GM21786 (cell line): ENCODE measurements at regions not wholly inside any gene's neighbourhood (a gene's known extent, or its start where the extent isn't known, plus 50 kb on each side); places are given as distances from the start of the nearest gene placed in this dataset.
"Not testable (repeated sequence)": the region's sequence is repeated elsewhere in the genome, so short reads cannot be mapped to it uniquely, and the experiment has no call there.

ENCODE experiments used
- ATAC-seq: cut with Tn5 transposase; IDR thresholded peaks from one replicate; pipeline ENCODE4 v1.9.1; 2021; ENCODE audit not compliant: unreplicated experiment

DNA sequence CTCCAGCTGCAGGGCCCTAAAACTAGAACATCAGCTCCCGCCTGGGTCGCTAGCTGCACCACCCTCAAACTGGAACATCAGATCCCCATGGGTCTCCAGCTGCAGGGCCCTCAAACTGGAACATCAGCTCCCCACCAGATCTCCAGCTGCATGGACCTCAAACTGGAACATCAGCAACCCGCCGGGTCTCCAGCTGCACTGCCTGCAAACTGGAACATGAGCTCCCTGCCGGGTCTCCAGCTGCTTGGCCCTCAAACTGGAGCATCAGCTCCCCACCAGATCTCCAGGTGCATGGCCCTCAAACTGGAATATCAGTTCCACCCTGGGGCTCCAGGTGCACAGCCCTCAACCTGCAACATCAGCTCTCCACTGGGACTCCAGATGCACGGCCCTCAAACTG, 82.7 kb downstream of the TFRC start:
- ATAC-seq, result not testable (repeated sequence)

DNA sequence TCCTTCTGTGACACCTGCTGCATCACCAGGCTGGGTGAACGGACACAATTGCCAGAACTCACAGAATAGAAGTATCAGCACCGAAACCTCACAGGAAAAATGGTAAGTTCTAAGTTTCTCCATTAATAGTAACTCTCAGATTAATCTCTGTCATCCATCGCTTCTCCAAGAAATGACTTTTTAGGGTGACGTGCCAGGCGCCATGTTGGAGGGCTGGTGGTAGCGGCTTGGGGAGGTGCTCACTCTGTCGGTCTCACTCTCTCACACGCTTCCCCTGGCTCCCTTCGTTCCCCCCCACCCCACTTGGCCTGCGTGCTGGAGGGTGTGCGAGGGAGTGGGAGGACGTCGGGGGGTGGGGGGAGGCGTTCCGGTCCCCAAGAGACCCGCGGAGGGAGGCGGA, 85.6 kb downstream of the TFRC start:
- not testable (repeated sequence) for ATAC-seq

DNA sequence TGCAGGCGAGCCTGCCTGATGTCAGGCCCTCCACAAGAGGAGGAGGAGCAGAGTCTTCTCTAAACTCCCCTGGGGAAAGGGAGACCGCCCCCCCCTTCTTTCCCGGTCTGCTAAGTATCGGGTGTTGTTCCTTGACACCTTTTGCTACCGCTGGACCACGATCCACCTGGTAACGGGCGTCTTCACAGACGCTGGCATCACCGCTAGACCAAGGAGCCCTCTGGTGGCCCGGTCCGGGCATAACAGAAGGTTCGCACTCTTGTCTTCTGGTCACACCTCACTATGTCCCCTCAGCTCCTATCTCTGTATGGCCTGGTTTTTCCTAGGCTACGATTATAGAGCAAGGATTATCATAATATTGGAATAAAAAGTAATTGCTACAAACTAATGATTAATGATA, 86.0 kb upstream of the TNK2 start:
- ATAC-seq, result not testable (repeated sequence)

DNA sequence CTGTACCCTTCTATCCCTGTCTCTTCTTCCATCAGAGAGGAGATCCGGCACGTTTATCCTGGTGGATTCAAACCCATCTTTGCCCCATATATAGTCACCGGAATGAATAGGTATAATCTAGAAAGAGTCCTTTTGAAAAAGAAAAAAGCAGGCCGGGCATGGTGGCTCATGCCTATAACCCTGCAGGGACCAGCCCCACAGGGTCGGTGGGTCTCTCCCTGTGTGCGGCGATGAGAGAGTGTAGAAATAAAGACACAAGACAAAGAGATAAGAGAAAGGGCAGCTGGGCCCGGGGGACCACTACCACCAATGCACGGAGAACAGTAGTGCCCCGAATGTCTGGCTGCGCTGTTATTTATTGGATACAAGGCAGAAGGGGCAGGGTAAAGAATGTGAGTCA, 85.3 kb upstream of the TNK2 start:
- not testable (repeated sequence) for ATAC-seq

DNA sequence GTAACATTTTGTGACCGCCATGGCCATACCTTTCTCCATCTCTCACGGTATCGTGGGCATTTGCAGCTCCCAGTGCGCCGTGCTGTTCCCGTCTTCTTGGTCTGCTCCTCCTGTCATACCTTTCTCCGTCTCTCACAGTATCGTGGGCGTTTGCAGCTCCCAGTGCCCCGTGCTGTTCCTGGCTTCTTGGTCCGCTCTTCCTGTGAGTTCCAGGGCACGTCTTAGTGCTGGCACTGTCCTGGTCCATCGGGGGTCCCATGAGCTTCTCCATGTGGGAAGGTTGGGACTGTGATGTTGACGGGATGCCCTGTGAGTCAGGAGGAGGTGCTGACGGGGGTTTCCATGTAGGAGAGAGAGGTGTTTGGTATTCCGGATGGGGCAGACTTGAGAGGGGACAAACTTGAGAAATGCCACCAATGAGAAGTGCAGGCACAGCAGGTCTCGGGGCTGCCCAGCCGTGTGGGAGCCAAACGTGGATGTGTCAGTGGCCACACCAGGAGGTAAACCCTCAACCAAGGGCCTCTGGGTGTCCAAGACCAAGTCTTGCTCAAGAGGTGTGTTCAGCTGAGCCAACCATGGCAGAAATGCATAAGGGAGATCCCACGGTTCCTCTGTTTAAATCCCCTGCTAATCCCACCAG, 84.7 kb upstream of the TNK2 start:
- ATAC-seq, result not testable (repeated sequence)

DNA sequence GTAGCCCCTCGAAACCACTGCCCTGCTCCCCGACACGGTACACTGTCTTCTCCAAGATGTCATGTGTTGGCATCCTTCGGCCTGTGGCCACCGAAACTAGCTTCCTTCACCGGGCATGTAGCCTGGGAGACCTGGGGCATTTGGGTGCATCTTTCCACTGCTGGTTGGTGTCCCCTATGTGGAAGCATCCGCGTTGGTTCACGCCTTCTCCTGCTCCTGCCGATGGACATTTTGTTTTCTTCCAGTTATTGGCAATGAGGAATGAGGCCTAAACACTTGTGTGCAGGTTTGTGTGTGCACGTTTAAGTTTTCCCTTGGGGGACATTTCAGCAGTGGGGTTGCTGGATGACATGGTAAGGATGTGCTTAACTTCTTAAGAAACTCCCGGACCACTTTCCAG, 83.6 kb upstream of the TNK2 start:
- ATAC-seq, result not testable (repeated sequence)

DNA sequence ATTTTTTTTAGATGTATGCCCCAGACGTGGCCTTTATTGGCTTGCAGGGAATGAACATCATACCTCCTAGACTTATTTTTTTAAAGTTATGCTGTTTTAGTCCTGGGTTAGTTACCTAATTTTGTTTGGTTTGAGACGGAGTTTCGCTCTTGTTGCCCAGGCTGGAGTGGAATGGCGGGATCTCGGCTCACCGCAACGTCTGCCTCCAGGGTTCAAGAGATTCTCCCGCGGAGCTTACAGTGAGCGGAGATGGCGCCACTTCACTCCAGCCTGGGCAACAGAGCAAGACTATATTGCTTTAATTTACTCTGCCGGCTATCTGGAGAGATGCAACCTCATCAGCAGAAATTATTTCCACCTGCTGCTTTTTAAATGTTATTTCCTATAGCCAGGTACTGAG, 82.9 kb upstream of the TNK2 start:
- ATAC-seq, result not testable (repeated sequence)

DNA sequence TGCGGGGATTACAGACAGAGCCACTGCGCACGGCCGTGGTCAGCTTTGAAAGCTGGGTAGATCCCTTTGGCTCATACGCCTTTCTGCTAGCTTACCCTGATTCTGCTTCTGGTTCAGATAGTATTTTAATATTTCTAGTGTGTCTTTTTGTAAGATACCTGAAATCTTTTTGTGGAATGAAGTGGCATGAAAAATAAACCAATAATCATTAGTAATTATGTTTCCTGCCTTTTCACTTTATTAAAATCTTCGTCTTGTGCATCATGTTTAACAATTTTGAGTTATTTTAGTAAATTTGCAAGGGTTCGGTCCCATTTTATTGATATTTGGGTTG, 82.5 kb upstream of the TNK2 start:
- not testable (repeated sequence) for ATAC-seq

DNA sequence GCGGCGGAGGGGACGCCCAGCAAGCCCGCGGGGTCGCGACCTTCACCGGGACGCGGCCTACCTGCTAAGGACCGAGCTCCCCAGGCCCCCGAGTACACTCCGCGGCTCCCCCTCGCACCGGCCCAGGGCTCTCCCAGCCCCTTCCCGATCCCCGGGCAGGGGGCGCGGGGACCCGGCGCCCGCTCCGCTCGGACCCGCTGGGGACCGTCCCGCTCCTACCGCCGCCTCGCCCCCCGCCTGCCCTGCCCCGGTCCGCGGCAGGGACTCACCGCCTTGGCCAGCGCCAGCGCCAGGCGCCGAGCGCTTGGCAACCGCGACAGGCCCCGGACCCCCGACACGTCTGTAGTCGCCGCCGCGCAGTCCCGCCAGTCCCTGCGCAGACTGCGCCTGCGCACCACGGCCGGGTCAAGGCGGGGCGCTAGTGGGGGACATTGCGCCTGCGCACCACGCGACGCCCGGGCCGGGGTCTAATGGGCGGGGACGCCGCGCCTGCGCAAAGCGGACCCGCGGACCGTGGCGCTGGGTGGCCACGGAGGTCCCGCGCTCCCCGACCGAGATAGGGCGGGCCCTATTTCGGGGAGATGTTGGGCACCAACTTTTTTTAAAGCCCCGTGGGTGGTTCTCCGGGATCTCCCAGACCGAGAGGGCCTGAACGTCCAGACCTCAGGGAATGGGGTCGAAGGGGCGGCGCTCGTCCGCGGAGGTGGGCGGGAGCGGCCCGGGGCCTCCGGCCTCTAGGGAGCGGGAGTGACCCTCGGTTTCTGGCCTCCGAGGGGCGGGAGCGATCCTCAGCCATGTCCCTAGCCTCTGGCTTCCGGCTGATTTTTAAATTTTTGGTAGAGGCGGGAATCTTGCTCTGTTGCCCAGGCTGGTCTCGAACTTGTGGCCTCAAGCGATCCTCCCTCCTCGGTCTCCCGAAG, 81.8 kb upstream of the TNK2 start:
- peak; percentile 85 for ATAC-seq

DNA sequence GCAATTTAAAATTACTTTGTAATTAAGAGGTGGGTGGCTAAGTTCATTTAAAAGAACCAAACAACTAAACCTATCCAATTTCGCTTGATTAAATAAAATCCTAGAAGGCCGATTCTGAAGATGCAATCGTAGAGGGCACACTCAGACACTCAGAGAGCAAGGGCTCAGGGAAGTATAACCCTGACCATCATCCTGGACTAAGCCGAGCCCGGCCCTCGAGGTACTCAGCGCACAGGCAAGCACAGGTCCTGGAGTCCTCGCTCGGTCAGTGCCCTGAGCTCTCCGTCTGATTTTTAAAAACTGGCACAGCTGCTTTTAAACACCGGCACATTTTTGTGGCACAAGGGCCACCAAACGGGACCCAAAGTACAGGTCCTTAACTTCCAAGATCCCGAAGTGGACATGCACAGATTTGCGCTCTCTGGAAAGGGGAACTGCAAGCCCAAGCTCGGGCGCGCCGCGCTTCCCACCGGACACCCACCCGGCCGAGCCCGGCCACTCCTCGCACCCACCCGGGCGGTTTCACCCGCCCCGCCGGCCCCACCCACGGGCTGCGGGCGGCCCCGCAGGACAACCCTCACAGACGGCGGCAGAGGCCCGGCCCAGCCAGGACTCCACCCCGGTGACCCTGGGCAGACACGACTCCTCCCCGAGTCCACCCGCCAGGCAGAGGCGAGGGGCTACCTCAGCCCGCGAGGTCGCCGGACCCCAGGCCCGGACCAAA, 81.0 kb upstream of the TNK2 start:
- peak; percentile 40 for ATAC-seq

DNA sequence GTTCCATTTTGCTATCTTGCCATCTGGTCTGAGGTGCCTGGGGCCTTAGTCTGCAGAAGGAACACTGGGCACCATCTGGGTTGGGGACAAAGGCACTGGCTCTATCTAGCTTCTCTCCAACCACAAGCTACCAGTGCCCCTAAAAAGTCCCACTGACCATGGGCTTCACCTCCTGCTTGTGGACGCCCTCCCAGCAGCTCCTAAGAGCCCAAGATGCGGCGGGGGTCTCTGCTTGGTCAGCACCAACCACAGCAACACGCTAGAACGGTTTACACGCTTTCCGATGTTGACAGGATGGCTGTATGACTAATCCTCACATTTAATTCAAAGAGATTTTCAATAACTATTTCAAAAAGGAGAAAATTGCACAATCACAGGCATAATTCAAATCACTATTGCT, 80.4 kb upstream of the TNK2 start:
- ATAC-seq, result not testable (repeated sequence)

DNA sequence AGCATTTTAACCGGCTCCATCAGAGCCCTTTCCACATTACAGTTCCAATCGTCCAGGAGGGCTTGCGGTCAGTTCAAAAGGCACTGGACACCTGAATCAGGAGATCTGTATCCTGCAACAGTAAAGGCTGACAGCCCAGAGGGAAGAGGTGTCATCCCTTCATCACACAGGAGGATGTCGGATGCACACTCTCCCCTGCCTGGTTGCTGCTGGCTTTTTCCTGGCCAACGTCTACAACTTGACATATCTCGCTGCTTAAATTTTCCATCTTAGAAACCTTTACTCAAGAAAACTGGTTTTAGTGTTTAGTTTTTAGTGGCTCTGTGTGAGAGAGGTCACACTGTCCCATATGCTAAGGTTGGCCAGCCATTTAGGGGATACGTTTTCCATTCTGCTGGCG, 78.7 kb upstream of the TNK2 start:
- not testable (repeated sequence) for ATAC-seq

DNA sequence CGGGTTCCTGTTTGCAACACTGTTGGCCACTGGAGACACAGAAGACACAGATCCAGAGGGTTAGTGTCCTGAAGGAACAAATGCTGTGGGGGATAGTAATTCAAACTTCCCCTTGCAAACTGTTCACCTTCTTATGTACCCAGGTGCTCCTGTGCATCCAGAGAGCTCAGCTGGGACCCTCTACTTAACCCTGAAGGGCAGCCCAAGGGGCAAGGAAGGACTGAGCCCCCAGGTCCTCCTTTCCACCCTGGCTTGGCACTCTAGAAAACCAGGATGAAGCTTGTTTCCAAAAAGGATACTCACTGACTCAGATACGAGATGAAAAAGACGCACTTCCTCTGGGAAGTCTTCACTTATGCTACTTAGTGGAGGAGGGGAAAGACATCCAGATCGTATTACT, 78.2 kb upstream of the TNK2 start:
- not testable (repeated sequence) for ATAC-seq

DNA sequence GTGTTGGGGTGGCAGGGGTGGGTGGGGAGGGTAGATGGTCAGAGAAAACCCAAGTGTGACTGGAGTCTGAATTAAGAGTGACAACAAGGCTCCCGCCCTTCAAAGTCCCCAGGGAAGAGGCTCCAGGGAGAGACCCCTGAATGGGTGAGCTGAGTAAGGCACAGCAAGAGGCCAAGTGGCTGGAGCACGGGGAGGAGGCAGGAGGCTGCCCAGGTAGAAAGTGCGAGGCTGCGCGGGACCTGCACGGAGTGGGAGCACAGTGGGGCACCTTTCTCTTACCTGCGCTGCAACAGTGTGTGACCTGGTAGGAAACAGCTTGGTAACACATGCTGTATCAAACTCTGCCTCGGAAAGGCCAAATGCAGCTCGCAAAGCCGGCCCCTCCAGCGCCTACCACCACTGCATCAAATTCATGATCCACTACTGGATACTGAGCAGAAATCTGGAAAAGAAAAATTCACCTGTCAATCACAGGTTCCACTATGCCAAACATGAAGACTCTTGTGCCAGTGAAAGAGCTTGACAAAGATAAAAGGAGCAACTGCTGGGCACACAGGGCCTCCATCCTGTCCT, 77.1 kb upstream of the TNK2 start:
- ATAC-seq, result not testable (repeated sequence)

DNA sequence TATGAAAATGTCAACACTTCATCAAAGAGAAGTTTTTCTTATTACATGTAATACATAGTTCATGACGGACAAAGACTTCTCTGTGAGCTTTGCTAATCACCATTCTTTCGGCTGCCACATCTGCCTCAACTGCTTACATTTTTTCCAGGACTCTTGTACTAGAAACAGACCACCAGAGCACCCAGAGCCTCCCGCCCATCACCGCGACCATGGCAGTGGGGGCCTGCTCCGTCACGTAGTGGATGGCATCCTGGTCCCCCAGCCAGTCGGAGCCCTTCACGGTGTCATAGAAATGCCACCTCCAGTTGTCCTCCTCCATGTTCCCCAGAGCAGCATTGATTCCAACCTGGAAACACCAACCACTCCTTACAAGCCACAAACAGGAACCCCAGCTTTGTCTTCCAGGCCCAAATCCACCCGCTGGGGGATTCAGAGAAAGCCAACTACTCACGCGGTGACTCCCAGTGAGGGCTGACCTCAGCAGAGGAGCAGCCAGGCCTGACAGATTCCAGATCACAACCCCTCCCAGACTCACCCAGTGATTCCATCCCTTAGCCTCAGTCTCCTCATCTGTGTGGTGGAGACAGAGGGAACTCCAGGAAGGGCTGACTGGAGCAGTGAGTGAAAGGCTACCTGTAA, 76.2 kb upstream of the TNK2 start:
- ATAC-seq, result not testable (repeated sequence)

DNA sequence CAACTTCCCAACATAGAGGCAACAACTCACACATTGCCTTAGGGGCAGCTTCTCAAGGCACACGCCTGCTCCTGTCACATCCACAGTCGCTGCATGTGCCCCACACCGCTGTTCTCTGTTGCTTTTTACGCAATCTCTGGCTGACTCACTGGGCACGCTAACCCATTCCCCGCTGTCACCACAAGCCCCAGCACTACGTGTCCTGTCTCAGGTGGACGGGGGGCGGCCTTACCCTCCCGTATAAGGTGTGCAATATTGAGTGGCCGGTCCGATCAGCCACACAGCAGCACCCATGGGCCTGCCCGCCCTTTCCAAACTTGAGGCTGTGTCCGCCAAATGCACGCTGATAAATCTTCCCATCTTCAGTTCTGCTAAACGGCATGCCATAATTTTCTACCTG, 75.5 kb upstream of the TNK2 start:
- not testable (repeated sequence) for ATAC-seq

DNA sequence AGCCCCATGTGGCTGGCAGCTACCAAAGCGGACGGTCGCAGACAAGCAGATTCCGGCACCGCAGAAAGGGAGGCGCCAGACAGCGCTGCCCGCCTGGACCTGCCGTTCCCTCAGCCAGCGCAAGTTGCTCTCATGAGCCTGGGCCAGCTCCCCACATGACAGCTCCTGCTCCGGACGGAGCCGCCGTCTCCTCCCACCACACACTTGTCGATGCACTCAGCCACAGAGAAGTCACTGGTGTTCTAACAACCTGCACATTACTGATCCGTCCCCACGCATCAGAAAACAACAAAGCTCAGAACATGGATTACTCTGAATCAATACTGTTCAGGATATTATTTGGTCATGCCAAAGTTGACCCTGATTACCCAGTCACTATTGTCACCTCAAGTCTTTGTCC, 74.4 kb upstream of the TNK2 start:
- ATAC-seq, result not testable (repeated sequence)

DNA sequence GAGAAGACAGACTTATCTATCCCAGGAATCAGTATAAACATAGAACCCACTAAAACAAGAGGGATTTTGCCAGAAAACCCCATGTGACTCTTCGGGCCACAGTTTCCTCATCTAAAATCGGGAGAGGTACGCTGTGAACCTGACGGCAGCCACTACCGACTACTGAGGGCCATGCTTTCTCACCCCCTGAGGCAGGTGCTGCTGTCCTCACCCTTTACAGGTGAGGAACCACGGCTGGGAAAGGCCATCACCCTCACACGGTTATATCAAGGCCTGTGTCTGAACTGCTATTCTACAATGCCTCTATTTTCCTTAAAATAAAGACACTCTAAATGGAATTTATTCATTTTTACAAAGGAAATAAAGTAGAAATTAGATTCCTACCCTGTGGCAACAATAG, 73.4 kb upstream of the TNK2 start:
- ATAC-seq, result not testable (repeated sequence)

DNA sequence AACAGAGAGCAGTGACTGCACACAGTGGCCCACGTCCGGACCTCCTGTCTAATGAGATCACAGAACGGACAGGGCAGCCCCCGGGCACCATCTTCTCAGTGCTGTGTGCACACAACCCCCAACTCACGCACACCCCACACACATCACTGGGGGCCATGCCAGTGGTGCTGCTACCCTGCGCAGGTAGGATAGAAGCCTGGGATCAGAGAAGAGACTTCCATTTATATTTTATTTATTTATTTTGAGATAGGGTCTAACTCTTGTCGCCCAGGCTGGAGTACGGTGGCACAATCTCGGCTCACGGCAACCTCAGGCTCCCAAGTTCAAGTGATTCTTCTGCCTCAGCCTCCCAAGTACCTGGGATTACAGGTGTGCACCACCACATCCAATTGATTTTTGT, 71.5 kb upstream of the TNK2 start:
- ATAC-seq, result not testable (repeated sequence)

DNA sequence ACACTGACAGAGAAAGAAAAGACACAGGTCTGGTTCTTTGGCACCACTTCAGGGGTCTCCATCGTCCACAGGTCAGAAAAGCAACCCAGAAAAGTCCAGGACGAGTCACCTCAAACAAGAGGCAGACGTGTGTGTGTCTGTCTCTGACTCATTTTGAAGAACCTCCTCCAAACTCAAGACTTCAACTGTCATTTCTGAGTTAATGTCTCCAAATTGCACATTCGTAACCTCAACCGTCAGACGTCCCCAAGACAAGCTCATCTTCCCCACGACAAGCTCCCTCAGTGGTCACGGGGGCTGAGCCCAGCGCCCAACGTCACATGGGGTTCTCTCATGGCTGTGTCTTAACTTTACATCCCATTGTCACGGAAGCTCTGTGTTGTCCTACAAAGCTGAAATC, 70.2 kb upstream of the TNK2 start:
- ATAC-seq, result not testable (repeated sequence)

DNA sequence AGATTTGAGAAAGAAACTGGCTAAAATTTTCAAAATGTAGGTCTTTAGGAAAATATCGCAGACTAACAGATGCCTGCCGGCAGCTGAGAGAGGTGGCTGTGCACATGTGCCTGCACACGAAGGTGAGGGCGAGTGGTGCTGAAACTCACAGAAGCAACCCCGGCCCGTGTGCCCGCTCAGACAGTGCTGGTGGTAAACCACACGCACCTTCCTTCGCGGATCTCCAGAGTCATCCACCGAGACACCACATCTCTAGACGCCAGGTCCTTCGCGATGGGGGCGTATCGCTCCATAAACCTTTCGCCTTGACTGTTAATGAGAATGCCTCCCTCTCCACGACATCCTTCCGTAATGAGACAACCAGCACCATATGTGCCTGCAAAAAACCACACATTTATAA, 68.5 kb upstream of the TNK2 start:
- ATAC-seq, result not testable (repeated sequence)
